Effector CD8-positive, alpha-beta T cell (primary cell): ENCODE measurements at regions not wholly inside any gene's neighbourhood (a gene's known extent, or its start where the extent isn't known, plus 50 kb on each side); places are given as distances from the start of the nearest gene placed in this dataset.
"Not testable (repeated sequence)": the region's sequence is repeated elsewhere in the genome, so short reads cannot be mapped to it uniquely, and the experiment has no call there.

Experiments
- DNase-seq: peaks from one replicate; lab custom pipeline; 2025; lab: John Stamatoyannopoulos, UW

DNA sequence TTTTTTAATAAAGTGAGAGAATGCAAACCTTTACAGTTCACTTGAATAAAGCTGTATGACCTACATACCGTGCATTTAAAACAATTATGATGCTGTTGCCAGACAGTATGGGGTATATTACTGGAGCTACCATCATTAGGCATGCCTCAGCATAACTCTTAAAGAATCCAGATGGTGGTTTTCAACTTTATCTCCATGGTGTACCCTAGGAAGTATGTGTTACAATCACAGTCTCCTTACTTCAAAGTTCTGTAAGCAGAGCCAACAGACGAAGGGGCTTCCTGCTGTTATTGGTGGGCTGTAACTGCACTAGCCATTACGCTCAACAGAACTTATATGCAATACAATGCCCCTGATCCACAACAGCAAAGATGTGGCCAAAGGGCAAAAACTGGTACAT, 803.3 kb downstream of the DTWD2 start:
- no peak for DNase-seq

DNA sequence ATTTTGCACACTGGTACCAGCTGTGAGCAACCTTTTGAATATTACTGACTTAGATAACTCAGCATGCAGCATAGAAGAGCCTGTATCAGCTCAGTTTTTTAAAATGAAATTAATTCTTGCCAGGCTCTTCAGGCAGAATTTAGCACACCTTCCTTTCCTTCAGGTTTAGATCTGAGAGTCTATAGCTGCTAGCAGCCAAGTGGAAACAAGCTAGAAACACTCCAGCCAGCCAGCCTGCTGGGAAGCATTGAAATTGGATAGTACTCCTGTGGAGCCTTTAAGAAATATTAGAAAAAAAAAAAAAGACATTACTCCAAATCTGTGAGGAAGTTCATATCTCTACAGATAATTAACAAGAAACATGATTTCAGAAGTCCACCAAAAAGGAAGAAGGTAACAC, 812.2 kb downstream of the DTWD2 start:
- DNase-seq: no peak

DNA sequence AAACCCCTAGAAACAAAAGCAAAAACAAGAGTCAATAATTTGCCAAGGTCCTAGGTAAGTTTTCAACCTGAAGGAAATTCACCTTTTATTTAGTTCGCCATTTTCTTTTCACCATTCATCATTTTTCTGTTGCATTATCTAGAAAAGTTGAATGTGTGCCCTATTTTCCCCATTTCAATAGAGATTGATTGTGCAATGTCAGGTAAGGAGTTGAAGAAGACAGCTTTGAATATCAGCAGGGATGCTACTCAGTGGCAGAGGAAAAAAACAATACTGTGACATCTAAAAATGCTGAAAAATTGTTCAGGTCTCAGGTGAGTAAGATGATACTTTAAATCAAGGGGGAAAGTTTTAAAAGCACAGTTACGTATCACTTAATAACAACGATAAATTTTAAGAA, 813.7 kb downstream of the DTWD2 start:
- no peak for DNase-seq

DNA sequence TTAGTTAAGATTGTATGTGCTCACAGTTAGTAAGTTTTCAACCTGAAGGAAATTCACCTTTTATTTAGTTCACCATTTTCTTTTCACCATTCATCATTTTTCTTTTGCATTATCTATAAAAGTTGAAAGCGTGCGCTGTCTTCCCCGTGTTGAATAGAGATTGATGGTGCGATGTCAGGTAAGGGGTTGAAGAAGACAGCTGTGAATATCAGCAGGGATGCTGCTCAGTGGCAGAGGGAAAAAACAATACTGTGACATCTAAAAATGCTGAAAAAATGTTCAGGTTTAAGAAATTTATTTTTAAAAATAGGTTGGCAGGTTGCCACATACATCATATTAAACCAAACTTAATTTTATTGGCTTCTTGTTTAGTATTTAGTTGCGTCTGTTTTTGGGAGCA, 815.0 kb downstream of the DTWD2 start:
- DNase-seq: no peak

DNA sequence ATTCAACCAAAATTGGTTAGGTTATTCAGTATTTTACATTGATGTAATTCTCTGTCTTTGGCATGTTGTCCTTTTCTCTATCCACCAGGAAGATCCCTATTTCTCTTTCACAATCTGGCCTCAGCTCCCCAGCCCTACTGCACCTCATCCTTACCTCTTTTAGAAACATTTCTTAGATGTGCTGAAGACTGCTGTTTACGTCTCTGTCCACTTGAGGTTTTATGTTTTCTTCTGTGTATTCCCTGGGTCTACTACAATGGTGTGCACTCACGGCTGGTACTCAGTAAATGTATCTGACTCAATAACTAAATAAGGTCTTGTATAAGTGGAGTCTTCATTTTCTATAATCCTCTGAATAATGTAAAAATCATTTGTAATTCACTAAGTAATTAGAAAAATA, 822.7 kb downstream of the DTWD2 start:
- DNase-seq: no peak

GRCh38 chr5:118156181-118156580, 832.2 kb downstream of the DTWD2 start:
- no peak for DNase-seq

- DNase-seq: no peak
These were observed 841.5 kb downstream of the DTWD2 start for GRCh38 chr5:118146824-118147223.

- no peak for DNase-seq
These were observed 843.8 kb downstream of the DTWD2 start for GRCh38 chr5:118144540-118144939.

- no peak for DNase-seq
These were observed 849.0 kb downstream of the DTWD2 start for GRCh38 chr5:118139361-118139760.

GRCh38 chr5:118126159-118126558, 862.2 kb downstream of the DTWD2 start:
- no peak for DNase-seq

DNA sequence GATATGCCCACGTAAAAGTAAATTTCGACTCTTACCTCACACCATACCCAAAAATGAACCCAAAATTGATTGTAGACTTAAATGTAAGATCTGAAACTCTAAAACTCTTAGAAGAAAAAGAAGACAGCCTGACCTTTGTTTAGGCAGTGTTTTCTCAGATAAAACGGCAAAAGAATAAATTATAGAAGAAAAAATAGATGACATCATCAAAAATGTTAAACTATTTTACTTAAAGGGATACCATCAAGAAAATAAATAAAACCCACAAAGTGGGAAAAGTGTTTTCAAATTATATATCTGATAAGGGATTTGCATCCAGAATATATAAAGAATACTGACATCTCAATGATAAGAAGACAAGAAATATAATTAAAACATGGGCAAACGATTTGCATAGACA, 862.7 kb downstream of the DTWD2 start:
- no peak for DNase-seq

DNA sequence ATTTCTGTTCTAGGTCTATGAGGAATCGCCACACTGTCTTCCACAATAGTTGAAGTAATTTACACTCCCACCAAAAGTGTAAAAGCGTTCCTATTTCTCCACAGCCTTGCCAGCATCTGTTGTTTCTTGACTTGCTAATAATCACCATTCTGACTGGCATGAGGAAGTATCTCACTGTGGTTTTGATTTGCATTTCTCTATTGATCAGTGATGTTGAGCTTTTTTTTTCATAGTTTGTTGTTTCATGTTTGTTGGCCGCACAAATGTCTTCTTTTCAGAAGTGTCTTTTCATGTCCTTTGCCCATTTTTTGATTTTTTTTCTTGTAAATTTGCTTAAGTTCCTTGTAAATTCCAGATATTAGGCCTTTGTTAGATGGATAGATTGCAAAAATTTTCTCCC, 867.1 kb downstream of the DTWD2 start:
- DNase-seq: no peak

DNA sequence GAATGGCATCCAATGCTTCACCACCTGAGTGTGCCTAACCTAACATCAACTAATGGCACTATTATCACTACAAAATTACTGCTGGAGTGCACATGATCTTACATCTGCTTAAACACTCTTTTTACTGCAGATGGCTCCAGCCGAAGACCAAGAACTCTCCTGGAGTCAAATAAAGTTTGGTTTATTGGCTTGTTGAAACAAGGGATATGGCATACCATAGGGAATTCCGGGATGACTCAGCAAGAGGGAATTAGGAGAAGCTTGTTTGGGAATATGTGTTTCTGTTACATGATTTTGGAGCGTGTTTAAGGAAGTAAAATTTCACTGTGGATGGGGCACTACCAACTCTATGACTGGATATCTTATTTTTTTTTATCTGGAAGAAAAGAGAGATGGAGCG, 872.6 kb downstream of the DTWD2 start:
- DNase-seq: no peak

DNA sequence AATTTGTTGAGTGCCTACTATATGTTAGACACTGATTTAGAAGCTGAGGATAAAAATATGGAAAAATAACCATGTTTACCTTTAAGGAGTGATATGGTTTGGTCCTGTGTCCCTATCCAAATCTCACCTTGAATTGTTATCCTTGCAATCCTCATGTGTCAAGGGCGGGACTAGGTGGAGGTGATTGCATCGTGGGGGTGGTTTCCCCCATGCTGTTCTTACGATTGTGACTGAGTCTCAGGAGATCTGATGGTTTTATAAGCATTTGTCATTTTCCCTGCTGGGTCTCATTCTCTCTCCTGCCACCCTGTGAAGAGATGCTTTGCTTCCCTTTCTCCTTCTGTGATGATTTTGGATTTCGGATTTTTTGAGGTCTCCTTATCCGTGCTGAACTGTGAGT, 876.4 kb downstream of the DTWD2 start:
- no peak for DNase-seq

GRCh38 chr5:118107246-118107645, 881.1 kb downstream of the DTWD2 start:
- DNase-seq: not testable (repeated sequence)

- no peak for DNase-seq
These were observed 889.6 kb downstream of the DTWD2 start for GRCh38 chr5:118098716-118099115.

- no peak for DNase-seq
These were observed 893.2 kb downstream of the DTWD2 start for GRCh38 chr5:118095115-118095514.

DNA sequence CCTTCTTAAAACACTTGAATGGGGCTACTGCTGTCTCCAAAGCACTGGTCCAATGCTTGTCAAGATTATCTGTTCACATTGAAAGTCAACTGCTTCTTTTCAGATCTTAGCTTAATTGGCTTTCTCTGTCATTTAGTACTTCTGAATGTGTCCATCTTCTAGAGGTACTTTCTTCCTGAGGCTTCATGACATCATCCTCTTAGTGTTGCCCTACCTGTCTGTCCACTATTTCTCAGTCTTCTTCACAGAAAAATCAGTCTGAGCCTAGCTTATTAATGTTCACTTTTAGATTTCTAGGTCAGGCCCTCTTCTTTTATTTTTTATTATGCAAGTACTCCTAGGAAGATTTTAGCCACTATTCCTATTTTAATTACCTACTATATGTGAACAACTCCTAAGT, 899.9 kb downstream of the DTWD2 start:
- DNase-seq: no peak

DNA sequence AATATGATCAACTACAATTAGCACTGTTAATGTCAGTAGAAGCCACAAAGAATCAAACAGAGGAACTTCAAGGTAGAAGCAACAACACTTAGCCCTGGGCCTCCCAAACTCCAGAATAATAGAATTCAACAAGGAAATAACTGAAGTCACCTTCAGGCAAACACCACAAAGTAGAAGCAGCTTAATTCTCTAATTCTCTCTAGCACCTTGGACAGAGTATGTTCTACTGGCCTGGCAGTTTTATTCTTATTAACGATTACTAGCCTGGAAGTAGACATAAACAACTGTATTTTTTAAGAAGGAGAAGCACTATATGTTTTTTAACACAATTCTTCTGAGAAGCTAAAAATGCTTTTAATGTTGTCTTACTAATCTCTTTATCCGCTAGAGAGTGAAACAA, 911.9 kb downstream of the DTWD2 start:
- no peak for DNase-seq

DNA sequence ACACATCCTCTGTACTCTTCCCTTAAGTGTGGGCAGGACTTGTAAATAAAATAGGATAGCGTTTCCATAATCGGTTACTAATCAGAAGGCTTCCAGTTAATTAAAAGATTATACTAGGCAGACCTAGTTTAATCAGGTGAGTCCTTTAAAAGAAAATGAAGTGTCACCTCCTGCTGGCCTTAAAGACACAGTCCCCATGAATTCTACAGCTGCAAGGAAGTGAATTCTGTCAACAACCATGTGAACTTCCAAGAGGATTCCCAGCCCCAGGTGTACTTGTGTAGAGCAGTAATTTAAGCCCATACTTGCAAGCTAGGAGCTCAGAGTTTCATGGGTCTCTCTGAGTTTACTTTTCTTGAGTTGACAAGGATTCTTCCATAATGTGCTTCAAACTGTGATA, 918.3 kb downstream of the DTWD2 start:
- no peak for DNase-seq

DNA sequence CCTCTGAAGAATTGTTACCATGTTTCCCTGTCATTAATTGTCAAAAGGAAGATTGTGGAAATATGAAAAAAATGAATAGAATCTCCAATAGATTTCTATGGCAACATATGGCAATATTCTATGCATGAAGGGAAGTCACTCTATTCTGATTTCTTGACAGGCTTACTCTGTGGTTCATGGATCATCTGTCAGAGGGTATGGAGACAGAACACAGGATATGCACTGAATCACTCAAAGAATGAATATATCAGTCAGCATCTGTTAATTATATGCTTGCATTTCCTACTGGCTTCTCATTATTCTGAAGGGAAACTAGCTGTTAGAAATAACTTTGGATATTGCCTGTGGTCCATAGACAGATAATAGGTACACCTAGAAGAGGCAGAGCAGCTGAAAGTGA, 918.9 kb downstream of the DTWD2 start:
- DNase-seq: no peak

DNA sequence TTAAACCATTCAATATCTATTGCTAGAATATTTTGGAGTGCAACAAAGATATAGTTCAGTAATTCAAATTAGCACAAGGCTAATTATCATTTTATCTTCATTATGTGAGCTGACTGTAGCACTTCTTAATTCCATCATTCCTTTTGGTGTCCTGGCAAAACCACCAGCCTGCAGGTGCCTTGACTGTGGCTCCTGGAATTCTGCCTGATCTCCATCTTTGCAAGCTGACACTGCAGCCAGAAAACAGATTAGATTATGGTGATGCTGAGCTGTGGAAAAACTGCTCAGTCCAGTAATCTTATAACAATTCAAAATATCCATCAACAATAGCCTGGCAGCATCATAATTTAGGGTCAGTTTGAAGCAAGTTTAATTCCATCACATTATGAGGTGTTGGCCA, 919.5 kb downstream of the DTWD2 start:
- DNase-seq: no peak

GRCh38 chr5:118063836-118064235, 924.5 kb downstream of the DTWD2 start:
- not testable (repeated sequence) for DNase-seq

GRCh38 chr5:118060833-118061232, 927.5 kb downstream of the DTWD2 start:
- no peak for DNase-seq

- DNase-seq: no peak
These were observed 935.8 kb downstream of the DTWD2 start for GRCh38 chr5:118052503-118052902.
